ENCODE measurements at regions not wholly inside any gene's neighbourhood (a gene's known extent, or its start where the extent isn't known, plus 50 kb on each side); places are given as distances from the start of the nearest gene placed in this dataset.
A peak's percentile ranks its signal among the peaks of the same experiment; 100 is the strongest.

- peak overlapping the region in 1 of 7 donors; percentile 21 for H3K27ac Mint-ChIP-seq
- peaks cover 0 to 2% (median 0%) of the 10 kb centered on the region in 3 donors for H3K27me3 Mint-ChIP-seq (ENCODE audit: low read depth in 3 of 3)
- no peaks in the 10 kb centered on the region for H3K9me3 ChIP-seq (replicated peaks in 1 of 2; ENCODE audit: control insufficient read depth in 1 of 2, insufficient read depth in 1 of 2, low read length in 2 of 2)
- H3K4me2 ChIP-seq (replicated peaks; ENCODE audit: extremely low read depth, low read length, poor library complexity, severe bottlenecking), result no peak overlapping the region
- H3K36me3 Mint-ChIP-seq, result no peaks in the 10 kb centered on the region
- no peaks in the 10 kb centered on the region for H3K36me3 ChIP-seq (replicated peaks in 1 of 2; ENCODE audit: control insufficient read depth in 1 of 2, insufficient read depth in 2 of 2, low read length in 2 of 2)
- no peaks in the 10 kb centered on the region for H3K79me2 ChIP-seq (ENCODE audit: insufficient read depth, low read length)
- H3K4me3 Mint-ChIP-seq, result no peak overlapping the region
- H3K9me3 Mint-ChIP-seq, result peaks cover 0 to 5% (median 2%) of the 10 kb centered on the region in 7 donors
- intact Hi-C loops (cut with micrococcal nuclease), result no loop called here
- H3K4me1 Mint-ChIP-seq, result peaks cover 6% of the 10 kb centered on the region
- no peaks in the 10 kb centered on the region for H4K20me1 ChIP-seq (ENCODE audit: insufficient read depth, low read length)
- H3K27me3 ChIP-seq (ENCODE audit: control insufficient read depth in 2 of 2, insufficient read depth in 2 of 2, low read length in 2 of 2), result no peaks in the 10 kb centered on the region
- H2AFZ ChIP-seq (ENCODE audit: insufficient read depth, low read depth, low read length, poor library complexity, severe bottlenecking), result no peak overlapping the region
- no peak overlapping the region for H3K4me3 ChIP-seq (replicated peaks in 1 of 3; ENCODE audit: low read depth in 2 of 3, low read length in 3 of 3)
- TF ChIP-seq CTCF (IDR thresholded peaks at IDR 0.05), result no peak
- peak in 1 of 3 donors; percentile 2 for DNase-seq
- no peak overlapping the region for H3K27ac ChIP-seq (ENCODE audit: low read depth in 1 of 2, low read length in 2 of 2)
- H3K9ac ChIP-seq (ENCODE audit: insufficient read depth, low read length, poor library complexity, severe bottlenecking), result no peak overlapping the region
- H3K4me1 ChIP-seq (ENCODE audit: control insufficient read depth in 1 of 2, insufficient read depth in 2 of 2, low read length in 2 of 2), result peaks cover 4 to 7% of the 10 kb centered on the region in 2 donors
These were observed 86.1 kb upstream of the KYNU start for GRCh38 chr2:142791335-142791734.

GRCh38 chr2:142786918-142787702, 90.4 kb upstream of the KYNU start:
- TF ChIP-seq CTCF (IDR thresholded peaks at IDR 0.05), result no peak
- Histone ChIP-seq H3K4me1 (ENCODE audit: control insufficient read depth in 1 of 2, insufficient read depth in 2 of 2, low read length in 2 of 2) (peaks cover 4 to 7% of the 10 kb centered on the region in 2 donors), H2AFZ (ENCODE audit: insufficient read depth, low read depth, low read length, poor library complexity, severe bottlenecking) (no peak overlapping the region), H3K9ac (ENCODE audit: insufficient read depth, low read length, poor library complexity, severe bottlenecking) (no peak overlapping the region), H3K9me3 (replicated peaks in 1 of 2; ENCODE audit: control insufficient read depth in 1 of 2, insufficient read depth in 1 of 2, low read length in 2 of 2) (no peaks in the 10 kb centered on the region), H3K79me2 (ENCODE audit: insufficient read depth, low read length) (no peaks in the 10 kb centered on the region), H3K27ac (ENCODE audit: low read depth in 1 of 2, low read length in 2 of 2) (no peak overlapping the region), H3K4me2 (replicated peaks; ENCODE audit: extremely low read depth, low read length, poor library complexity, severe bottlenecking) (no peak overlapping the region), H4K20me1 (ENCODE audit: insufficient read depth, low read length) (no peaks in the 10 kb centered on the region), H3K27me3 (ENCODE audit: control insufficient read depth in 2 of 2, insufficient read depth in 2 of 2, low read length in 2 of 2) (no peaks in the 10 kb centered on the region), H3K4me3 (replicated peaks in 1 of 3; ENCODE audit: low read depth in 2 of 3, low read length in 3 of 3) (no peak overlapping the region), H3K36me3 (replicated peaks in 1 of 2; ENCODE audit: control insufficient read depth in 1 of 2, insufficient read depth in 2 of 2, low read length in 2 of 2) (no peaks in the 10 kb centered on the region)
- DNase-seq, result peak; percentile 43 to 62 (median 44)
- H3K9me3 Mint-ChIP-seq, result peaks cover 0 to 2% (median 0%) of the 10 kb centered on the region in 7 donors
- peak overlapping the region in 1 of 7 donors; percentile 57 for H3K27ac Mint-ChIP-seq
- H3K27me3 Mint-ChIP-seq (ENCODE audit: low read depth in 3 of 3), result peaks cover 0 to 4% (median 1%) of the 10 kb centered on the region in 3 donors
- peaks cover 5% of the 10 kb centered on the region for H3K4me1 Mint-ChIP-seq
- intact Hi-C loops (cut with micrococcal nuclease), result no loop called here
- H3K36me3 Mint-ChIP-seq, result no peaks in the 10 kb centered on the region
- H3K4me3 Mint-ChIP-seq, result no peak overlapping the region
